GM23338 (cell line): ENCODE measurements at regions not wholly inside any gene's neighbourhood (a gene's known extent, or its start where the extent isn't known, plus 50 kb on each side); places are given as distances from the start of the nearest gene placed in this dataset.

ENCODE experiments used
- ATAC-seq: fragments of 200-7000 bp; cut with Tn5 transposase; 3 replicates; pipeline ENCODE4 v1.9.1; 2020
- DNase-seq: peaks from one replicate; pipeline ENCODE4 v3.0.0-alpha.2; 2015; ENCODE audit warnings: low spot score
- H2AFZ ChIP-seq: fragments of 200-600 bp; sonication (generic); 2 replicates; pipeline ENCODE4 v1.8.0; 2016; ENCODE audit warnings: antibody characterized with exemption, mild to moderate bottlenecking, moderate library complexity
- H3F3A ChIP-seq: fragments of 200-600 bp; sonication (generic); replicated peaks from 2 replicates; pipeline ENCODE4 v1.8.0; 2017; ENCODE audit warnings: antibody characterized with exemption, mixed run types, low read depth
- H3K27ac ChIP-seq: fragments of 200-600 bp; sonication (generic); 2 replicates; pipeline ENCODE4 v1.6.1; 2016; ENCODE audit warnings: low read depth
- H3K27me3 ChIP-seq: fragments of 200-600 bp; sonication (generic); 2 replicates; pipeline ENCODE4 v1.8.0; 2016; ENCODE audit warnings: mild to moderate bottlenecking, mixed run types, moderate library complexity; ENCODE audit not compliant: insufficient read depth
- H3K36me3 ChIP-seq: fragments of 200-600 bp; sonication (generic); 2 replicates; pipeline ENCODE4 v1.8.0; 2016; ENCODE audit warnings: mild to moderate bottlenecking; ENCODE audit not compliant: insufficient read depth
- H3K4me1 ChIP-seq: fragments of 200-600 bp; sonication (generic); 2 replicates; pipeline ENCODE4 v1.8.0; 2016; ENCODE audit warnings: mild to moderate bottlenecking, moderate library complexity; ENCODE audit not compliant: insufficient read depth
- H3K4me2 ChIP-seq: fragments of 200-600 bp; sonication (generic); 2 replicates; pipeline ENCODE4 v1.7.1; 2017; ENCODE audit warnings: mixed run types
- H3K4me3 ChIP-seq: fragments of 200-600 bp; sonication (generic); 2 replicates; pipeline ENCODE4 v1.6.1; 2016; ENCODE audit warnings: mixed run types
- H3K79me2 ChIP-seq: fragments of 200-600 bp; sonication (generic); replicated peaks from 2 replicates; pipeline ENCODE4 v1.8.0; 2017; ENCODE audit warnings: mild to moderate bottlenecking; ENCODE audit not compliant: insufficient read depth
- H3K9me2 ChIP-seq: fragments of 200-600 bp; sonication (generic); 2 replicates; pipeline ENCODE4 v1.8.0; 2017; ENCODE audit not compliant: insufficient read depth
- H4K20me1 ChIP-seq: fragments of 200-600 bp; sonication (generic); replicated peaks from 2 replicates; pipeline ENCODE4 v1.8.0; 2017; ENCODE audit warnings: mild to moderate bottlenecking; ENCODE audit not compliant: insufficient read depth
- H3K27ac Mint-ChIP-seq: 2 replicates; pipeline ENCODE4 v1.8.0; 2020; ENCODE audit warnings: inconsistent platforms, mild to moderate bottlenecking, moderate library complexity, mixed read lengths
- H3K27me3 Mint-ChIP-seq: 3 replicates; pipeline ENCODE4 v1.8.0; 2022; ENCODE audit warnings: low read depth, mild to moderate bottlenecking, moderate library complexity, mixed read lengths, inconsistent platforms; ENCODE audit not compliant: insufficient read depth, poor library complexity
- H3K36me3 Mint-ChIP-seq: 3 replicates; pipeline ENCODE4 v1.8.0; 2021; ENCODE audit warnings: low read depth, mild to moderate bottlenecking, inconsistent platforms, moderate library complexity, mixed read lengths
- H3K4me1 Mint-ChIP-seq: 3 replicates; pipeline ENCODE4 v1.8.0; 2020; ENCODE audit warnings: mild to moderate bottlenecking, inconsistent platforms, mixed read lengths
- H3K4me3 Mint-ChIP-seq: 3 replicates; pipeline ENCODE4 v1.8.0; 2021; ENCODE audit warnings: moderate library complexity, mild to moderate bottlenecking, inconsistent platforms, mixed read lengths
- H3K9me3 Mint-ChIP-seq: 3 replicates; pipeline ENCODE4 v1.8.0; 2020; ENCODE audit warnings: moderate library complexity, mild to moderate bottlenecking, inconsistent platforms, mixed read lengths
- CREB1 ChIP-seq: fragments of 250-450 bp; sonication (Bioruptor Pico); IDR thresholded peaks from 2 replicates; pipeline ENCODE4 v1.5.0; 2020; ENCODE audit warnings: low read depth, mild to moderate bottlenecking, moderate library complexity
- EZH2 ChIP-seq: fragments of 200-600 bp; sonication (generic); IDR thresholded peaks from one replicate; pipeline ENCODE4 v1.8.0; 2017; ENCODE audit warnings: antibody characterized with exemption, mild to moderate bottlenecking, low read depth; ENCODE audit not compliant: unreplicated experiment
- EZH2phosphoT487 ChIP-seq: fragments of 200-600 bp; sonication (generic); IDR thresholded peaks from one replicate; pipeline ENCODE4 v1.8.1; 2018; ENCODE audit warnings: antibody characterized with exemption; ENCODE audit not compliant: unreplicated experiment
- JUNB ChIP-seq: IDR thresholded peaks from one replicate; pipeline ENCODE4 v1.6.1; 2016; ENCODE audit warnings: antibody characterized with exemption; ENCODE audit not compliant: unreplicated experiment
- NANOG ChIP-seq: IDR thresholded peaks from 2 replicates; pipeline ENCODE4 v1.6.1; 2016; ENCODE audit warnings: antibody characterized with exemption, borderline replicate concordance
- POLR2AphosphoS5 ChIP-seq: IDR thresholded peaks from 2 replicates; pipeline ENCODE4 v1.6.1; 2016; ENCODE audit warnings: antibody characterized with exemption, low read depth
- STAT1 ChIP-seq: IDR thresholded peaks from one replicate; pipeline ENCODE4 v1.6.1; 2016; ENCODE audit warnings: antibody characterized with exemption; ENCODE audit not compliant: unreplicated experiment
- ZNF114 ChIP-seq: fragments of 250-450 bp; sonication (Bioruptor Pico); IDR thresholded peaks from 2 replicates; pipeline ENCODE4 v1.5.0; 2020; ENCODE audit warnings: mild to moderate bottlenecking, moderate library complexity
- ZNF331 ChIP-seq: fragments of 250-450 bp; sonication (Bioruptor Pico); IDR thresholded peaks from 2 replicates; pipeline ENCODE4 v1.5.0; 2020; ENCODE audit warnings: low read depth, mild to moderate bottlenecking, moderate library complexity
- TF ChIP-seq, protein P1 (sequence below): IDR thresholded peaks from 2 replicates; pipeline ENCODE4 v1.6.1; 2016; ENCODE audit warnings: antibody characterized with exemption
- TF ChIP-seq, protein P2 (sequence below): fragments of 250-450 bp; sonication (Bioruptor Pico); IDR thresholded peaks from 2 replicates; pipeline ENCODE4 v1.5.0; 2020; ENCODE audit warnings: mild to moderate bottlenecking, moderate library complexity
- TF ChIP-seq, protein P3 (sequence below): IDR thresholded peaks from one replicate; pipeline ENCODE4 v1.6.1; 2018; ENCODE audit warnings: antibody characterized with exemption; ENCODE audit not compliant: unreplicated experiment
- TF ChIP-seq, protein P4 (sequence below), 2 experiments: fragments of 200-600 bp in 1 of 2; sonication (generic) in 1 of 2; conservative IDR thresholded peaks; 2 replicates each; pipeline versions ENCODE4 v1.5.1 to v1.6.1; 2016 to 2017; ENCODE audit warnings: antibody characterized with exemption in 2 of 2, low read depth in 2 of 2, mild to moderate bottlenecking in 2 of 2, moderate library complexity in 1 of 2

DNA sequence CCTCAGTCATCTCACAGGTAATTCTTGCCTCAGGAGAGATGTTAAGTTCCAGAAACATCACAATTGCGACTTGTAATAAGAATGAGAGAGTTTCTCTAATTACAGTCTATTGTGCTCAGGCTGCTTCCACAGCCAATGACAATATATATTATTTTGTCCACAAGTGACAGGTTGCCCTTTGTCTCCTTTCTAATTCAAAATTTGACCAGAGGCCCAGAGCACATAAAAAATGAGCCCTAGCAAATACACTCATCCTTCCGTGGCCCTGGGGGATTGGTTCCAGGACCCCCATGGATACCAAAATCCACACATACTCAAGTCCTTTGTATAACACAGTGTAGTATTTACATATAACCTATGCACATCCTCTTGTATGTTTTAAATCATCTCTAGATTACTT, 88.1 kb upstream of the TMEM170B start:
- Mint-ChIP-seq H3K27me3 (no peaks in the 10 kb centered on the region), H3K9me3 (no peaks in the 10 kb centered on the region; the same call in 2 of the 3 replicates), H3K4me1 (no peaks in the 10 kb centered on the region), H3K36me3 (no peaks in the 10 kb centered on the region; the same call in 2 of the 3 replicates), H3K4me3 (no peak overlapping the region), H3K27ac (no peak overlapping the region)
- Histone ChIP-seq H3K27ac (no peak overlapping the region), H2AFZ (no peak overlapping the region; the same call in 1 of the 2 replicates), H4K20me1 (no peaks in the 10 kb centered on the region), H3K36me3 (no peaks in the 10 kb centered on the region), H3K4me1 (peaks cover 8% of the 10 kb centered on the region), H3K9me2 (no peaks in the 10 kb centered on the region), H3K4me3 (no peak overlapping the region), H3K79me2 (no peaks in the 10 kb centered on the region), H3F3A (no peaks in the 10 kb centered on the region), H3K27me3 (no peaks in the 10 kb centered on the region), H3K4me2 (no peak overlapping the region)
- DNase-seq (no peak), ATAC-seq (no peak)
- TF ChIP-seq EZH2phosphoT487 (no peak), ZNF331 (CRISPR knock-in tag) (no peak), CREB1 (CRISPR knock-in tag) (no peak), JUNB (no peak), POLR2AphosphoS5 (no peak), EZH2 (no peak), NANOG (no peak), ZNF114 (no peak), STAT1 (no peak)
- TF ChIP-seq, protein P1, sequence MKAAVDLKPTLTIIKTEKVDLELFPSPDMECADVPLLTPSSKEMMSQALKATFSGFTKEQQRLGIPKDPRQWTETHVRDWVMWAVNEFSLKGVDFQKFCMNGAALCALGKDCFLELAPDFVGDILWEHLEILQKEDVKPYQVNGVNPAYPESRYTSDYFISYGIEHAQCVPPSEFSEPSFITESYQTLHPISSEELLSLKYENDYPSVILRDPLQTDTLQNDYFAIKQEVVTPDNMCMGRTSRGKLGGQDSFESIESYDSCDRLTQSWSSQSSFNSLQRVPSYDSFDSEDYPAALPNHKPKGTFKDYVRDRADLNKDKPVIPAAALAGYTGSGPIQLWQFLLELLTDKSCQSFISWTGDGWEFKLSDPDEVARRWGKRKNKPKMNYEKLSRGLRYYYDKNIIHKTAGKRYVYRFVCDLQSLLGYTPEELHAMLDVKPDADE, result no peak
- TF ChIP-seq, protein P2, sequence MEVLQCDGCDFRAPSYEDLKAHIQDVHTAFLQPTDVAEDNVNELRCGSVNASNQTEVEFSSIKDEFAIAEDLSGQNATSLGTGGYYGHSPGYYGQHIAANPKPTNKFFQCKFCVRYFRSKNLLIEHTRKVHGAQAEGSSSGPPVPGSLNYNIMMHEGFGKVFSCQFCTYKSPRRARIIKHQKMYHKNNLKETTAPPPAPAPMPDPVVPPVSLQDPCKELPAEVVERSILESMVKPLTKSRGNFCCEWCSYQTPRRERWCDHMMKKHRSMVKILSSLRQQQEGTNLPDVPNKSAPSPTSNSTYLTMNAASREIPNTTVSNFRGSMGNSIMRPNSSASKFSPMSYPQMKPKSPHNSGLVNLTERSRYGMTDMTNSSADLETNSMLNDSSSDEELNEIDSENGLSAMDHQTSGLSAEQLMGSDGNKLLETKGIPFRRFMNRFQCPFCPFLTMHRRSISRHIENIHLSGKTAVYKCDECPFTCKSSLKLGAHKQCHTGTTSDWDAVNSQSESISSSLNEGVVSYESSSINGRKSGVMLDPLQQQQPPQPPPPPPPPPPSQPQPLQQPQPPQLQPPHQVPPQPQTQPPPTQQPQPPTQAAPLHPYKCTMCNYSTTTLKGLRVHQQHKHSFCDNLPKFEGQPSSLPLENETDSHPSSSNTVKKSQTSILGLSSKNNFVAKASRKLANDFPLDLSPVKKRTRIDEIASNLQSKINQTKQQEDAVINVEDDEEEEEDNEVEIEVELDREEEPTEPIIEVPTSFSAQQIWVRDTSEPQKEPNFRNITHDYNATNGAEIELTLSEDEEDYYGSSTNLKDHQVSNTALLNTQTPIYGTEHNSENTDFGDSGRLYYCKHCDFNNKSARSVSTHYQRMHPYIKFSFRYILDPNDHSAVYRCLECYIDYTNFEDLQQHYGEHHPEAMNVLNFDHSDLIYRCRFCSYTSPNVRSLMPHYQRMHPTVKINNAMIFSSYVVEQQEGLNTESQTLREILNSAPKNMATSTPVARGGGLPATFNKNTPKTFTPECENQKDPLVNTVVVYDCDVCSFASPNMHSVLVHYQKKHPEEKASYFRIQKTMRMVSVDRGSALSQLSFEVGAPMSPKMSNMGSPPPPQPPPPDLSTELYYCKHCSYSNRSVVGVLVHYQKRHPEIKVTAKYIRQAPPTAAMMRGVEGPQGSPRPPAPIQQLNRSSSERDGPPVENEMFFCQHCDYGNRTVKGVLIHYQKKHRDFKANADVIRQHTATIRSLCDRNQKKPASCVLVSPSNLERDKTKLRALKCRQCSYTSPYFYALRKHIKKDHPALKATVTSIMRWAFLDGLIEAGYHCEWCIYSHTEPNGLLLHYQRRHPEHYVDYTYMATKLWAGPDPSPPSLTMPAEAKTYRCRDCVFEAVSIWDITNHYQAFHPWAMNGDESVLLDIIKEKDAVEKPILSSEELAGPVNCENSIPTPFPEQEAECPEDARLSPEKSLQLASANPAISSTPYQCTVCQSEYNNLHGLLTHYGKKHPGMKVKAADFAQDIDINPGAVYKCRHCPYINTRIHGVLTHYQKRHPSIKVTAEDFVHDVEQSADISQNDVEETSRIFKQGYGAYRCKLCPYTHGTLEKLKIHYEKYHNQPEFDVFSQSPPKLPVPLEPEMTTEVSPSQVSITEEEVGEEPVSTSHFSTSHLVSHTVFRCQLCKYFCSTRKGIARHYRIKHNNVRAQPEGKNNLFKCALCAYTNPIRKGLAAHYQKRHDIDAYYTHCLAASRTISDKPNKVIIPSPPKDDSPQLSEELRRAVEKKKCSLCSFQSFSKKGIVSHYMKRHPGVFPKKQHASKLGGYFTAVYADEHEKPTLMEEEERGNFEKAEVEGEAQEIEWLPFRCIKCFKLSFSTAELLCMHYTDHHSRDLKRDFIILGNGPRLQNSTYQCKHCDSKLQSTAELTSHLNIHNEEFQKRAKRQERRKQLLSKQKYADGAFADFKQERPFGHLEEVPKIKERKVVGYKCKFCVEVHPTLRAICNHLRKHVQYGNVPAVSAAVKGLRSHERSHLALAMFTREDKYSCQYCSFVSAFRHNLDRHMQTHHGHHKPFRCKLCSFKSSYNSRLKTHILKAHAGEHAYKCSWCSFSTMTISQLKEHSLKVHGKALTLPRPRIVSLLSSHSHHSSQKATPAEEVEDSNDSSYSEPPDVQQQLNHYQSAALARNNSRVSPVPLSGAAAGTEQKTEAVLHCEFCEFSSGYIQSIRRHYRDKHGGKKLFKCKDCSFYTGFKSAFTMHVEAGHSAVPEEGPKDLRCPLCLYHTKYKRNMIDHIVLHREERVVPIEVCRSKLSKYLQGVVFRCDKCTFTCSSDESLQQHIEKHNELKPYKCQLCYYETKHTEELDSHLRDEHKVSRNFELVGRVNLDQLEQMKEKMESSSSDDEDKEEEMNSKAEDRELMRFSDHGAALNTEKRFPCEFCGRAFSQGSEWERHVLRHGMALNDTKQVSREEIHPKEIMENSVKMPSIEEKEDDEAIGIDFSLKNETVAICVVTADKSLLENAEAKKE (CRISPR knock-in tag), result no peak
- TF ChIP-seq, protein P3, sequence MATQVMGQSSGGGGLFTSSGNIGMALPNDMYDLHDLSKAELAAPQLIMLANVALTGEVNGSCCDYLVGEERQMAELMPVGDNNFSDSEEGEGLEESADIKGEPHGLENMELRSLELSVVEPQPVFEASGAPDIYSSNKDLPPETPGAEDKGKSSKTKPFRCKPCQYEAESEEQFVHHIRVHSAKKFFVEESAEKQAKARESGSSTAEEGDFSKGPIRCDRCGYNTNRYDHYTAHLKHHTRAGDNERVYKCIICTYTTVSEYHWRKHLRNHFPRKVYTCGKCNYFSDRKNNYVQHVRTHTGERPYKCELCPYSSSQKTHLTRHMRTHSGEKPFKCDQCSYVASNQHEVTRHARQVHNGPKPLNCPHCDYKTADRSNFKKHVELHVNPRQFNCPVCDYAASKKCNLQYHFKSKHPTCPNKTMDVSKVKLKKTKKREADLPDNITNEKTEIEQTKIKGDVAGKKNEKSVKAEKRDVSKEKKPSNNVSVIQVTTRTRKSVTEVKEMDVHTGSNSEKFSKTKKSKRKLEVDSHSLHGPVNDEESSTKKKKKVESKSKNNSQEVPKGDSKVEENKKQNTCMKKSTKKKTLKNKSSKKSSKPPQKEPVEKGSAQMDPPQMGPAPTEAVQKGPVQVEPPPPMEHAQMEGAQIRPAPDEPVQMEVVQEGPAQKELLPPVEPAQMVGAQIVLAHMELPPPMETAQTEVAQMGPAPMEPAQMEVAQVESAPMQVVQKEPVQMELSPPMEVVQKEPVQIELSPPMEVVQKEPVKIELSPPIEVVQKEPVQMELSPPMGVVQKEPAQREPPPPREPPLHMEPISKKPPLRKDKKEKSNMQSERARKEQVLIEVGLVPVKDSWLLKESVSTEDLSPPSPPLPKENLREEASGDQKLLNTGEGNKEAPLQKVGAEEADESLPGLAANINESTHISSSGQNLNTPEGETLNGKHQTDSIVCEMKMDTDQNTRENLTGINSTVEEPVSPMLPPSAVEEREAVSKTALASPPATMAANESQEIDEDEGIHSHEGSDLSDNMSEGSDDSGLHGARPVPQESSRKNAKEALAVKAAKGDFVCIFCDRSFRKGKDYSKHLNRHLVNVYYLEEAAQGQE, result no peak
- TF ChIP-seq, protein P4, sequence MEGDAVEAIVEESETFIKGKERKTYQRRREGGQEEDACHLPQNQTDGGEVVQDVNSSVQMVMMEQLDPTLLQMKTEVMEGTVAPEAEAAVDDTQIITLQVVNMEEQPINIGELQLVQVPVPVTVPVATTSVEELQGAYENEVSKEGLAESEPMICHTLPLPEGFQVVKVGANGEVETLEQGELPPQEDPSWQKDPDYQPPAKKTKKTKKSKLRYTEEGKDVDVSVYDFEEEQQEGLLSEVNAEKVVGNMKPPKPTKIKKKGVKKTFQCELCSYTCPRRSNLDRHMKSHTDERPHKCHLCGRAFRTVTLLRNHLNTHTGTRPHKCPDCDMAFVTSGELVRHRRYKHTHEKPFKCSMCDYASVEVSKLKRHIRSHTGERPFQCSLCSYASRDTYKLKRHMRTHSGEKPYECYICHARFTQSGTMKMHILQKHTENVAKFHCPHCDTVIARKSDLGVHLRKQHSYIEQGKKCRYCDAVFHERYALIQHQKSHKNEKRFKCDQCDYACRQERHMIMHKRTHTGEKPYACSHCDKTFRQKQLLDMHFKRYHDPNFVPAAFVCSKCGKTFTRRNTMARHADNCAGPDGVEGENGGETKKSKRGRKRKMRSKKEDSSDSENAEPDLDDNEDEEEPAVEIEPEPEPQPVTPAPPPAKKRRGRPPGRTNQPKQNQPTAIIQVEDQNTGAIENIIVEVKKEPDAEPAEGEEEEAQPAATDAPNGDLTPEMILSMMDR (conservative IDR thresholded peaks at IDR 0.05; ENCODE audit: low read depth in 2 of 2), result no peak
